Epidermal melanocyte (primary cell): ENCODE measurements at regions not wholly inside any gene's neighbourhood (a gene's known extent, or its start where the extent isn't known, plus 50 kb on each side); places are given as distances from the start of the nearest gene placed in this dataset.
"Not testable (repeated sequence)": the region's sequence is repeated elsewhere in the genome, so short reads cannot be mapped to it uniquely, and the experiment has no call there.

Source experiments
- DNase-seq: peaks from one replicate; pipeline ENCODE4 v3.0.0; 2011; ENCODE audit warnings: low spot score; ENCODE audit not compliant: insufficient read length

DNA sequence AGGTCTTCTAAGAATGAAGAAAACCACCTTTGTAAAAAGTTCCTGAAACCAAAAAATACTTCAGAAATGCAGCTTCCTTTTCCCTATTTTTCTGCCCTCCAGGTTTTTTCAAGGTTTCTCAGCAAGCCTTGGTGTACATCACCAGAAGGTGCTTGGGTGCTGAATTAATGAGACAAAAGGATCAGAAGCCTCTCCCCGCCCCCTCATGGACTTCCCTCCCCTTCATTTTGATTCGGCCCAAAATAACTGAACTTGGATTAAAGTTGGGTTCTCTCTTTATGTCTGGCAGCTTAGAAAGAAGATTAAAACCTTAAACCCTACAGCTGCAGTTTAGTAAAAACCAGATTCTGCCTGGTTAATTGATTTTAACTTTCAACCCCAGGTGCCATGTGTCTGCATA lies 121.7 kb upstream of the ERCC4 start:
- DNase-seq, result no peak

DNA sequence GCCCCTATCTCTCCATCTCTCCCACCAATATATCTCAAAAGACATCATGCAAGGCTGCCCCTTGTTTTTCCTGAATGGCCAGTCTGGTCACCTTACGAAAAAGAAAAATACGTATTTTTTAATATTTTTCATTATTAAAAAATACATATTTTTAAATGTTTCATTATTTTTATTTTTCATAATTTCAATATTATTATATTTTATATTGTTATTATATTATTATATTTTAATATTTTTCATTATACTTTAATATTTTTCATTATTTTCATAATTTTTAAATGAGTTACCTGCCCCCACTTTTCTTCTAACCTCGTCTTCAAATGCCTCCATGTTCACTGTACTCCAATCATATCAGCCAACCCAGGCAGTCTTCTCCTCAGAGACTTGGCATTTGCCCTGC lies 116.0 kb upstream of the ERCC4 start:
- DNase-seq, result no peak

DNA sequence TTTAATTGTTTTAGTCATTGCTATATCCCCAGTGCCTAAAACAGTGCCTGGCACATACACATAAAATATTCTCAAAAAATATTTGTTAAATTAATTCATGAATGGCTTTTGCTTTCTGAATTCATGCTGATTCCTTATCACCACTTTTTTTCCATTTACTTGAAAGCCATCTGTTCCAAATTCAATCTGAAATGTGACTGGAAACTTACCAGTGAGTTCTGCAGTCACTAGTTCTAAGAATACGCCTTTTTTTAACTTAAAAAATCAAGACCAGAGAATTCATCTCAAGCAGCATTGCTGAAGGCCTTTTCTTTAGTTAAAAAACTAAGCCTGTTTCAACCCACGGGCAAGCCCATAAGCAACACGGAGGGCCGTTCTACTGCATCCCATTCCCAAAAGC lies 114.0 kb upstream of the ERCC4 start:
- DNase-seq, result no peak

DNA sequence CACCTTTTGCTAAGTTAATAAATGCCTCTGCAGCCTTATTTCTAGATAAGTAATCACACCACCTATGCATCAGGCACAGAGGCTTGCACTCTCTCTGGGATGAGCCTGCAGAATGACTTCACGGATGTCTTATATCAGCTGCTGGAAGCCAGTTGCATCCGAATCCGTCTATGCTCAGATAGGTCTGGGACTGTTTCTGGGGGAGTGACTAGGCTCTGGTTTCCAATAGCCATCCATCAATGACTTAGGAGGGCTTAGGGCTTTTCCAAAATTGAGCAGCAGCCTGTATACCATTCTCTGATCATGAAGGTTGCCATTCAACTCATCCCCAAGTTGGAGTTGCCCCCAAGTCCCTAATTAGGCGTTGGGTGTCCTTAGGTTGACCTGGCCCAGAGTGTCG lies 113.3 kb upstream of the ERCC4 start:
- DNase-seq, result no peak

DNA sequence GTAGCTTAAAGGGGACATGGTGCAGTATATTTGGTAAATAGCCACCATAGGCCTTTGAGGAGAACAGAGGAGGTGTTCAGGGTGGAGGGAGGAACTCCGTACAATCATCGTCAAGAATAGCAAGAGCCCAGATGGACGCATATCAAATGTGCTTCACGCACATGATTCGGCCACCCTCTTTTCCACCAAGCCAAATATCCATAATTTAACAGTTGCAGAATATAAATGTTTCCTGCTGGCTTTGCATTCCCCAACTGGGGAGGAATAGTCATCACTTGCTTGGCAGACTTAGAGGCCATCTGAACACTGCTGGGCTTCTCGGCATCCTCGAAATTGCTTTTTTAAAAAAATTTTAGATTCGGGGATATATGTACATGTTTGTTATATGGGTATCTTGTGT lies 111.9 kb upstream of the ERCC4 start:
- no peak for DNase-seq

DNA sequence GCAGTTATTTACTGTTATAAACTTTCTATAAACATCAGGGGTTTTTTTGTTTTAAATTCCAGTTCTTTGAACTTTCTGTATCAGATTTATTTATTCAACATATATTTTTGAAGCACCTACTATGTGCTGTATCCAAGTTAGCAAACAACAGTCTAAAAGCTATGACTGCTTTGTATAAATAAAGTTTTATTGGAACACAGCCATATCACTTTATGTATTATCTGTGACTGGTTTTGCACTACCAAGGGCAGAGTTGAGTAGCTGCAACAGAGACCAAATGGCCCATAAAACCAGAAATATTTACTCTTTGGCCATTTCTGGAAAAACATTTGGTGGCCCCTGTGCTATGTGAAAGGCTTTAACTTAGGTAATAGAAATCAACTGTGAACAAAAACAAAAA lies 110.2 kb upstream of the ERCC4 start:
- DNase-seq, result no peak

DNA sequence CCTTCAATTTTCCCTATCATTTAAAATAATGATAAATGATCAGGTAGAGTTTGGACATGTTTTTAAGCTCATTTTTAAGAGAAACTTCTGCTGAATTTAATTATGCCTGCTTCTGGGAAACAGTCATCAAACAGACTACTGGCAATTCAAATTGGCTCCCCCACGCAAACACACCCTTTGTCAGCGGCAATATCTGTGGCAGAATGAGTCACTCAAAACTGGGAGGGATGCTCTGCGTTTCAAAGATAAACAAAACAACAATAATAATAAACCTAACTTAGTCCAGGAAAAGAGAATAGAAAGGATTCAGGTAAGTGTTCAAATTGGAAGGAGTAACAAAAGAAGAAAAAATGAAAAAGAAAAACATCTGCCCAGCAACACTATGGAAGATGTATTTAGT lies 108.1 kb upstream of the ERCC4 start:
- DNase-seq, result no peak

DNA sequence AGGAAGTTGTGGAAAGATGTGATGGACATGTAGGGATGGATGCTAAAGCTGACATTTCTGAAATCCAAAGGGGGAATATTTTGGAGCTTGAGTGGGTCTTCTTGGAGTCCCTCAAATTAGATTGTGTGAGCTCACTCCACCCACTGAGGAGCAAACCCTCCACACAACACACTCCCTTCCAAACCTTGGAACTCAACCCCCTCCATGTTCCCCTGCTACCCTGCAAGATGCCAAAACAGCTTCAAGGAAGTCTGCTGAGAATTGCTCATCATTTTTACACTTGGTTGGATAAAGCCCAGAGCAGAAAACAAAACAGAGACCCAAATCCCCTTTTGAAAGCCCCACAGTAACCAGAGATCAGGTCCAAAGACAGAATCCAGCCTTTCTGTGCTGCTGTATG lies 103.3 kb upstream of the ERCC4 start:
- DNase-seq, result no peak

DNA sequence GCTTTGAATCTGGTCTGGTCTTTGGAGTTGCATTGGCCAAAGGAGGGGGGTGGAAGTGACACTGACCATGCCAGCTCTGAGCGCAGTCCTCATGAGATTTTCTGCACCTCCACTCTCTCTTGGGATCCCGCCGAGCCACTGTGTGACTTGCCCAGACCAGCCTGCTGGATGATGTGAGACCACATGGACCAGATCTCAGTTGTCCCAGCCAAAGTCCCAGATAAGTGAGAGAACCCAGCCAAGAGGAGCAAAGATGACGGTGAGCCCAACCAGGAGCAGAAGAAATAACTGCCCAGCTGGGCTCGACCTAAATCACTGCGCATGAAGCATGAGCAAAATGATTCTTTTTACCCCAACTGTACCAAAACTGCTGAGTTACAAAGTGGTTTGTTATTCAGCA lies 96.5 kb upstream of the ERCC4 start:
- no peak for DNase-seq

DNA sequence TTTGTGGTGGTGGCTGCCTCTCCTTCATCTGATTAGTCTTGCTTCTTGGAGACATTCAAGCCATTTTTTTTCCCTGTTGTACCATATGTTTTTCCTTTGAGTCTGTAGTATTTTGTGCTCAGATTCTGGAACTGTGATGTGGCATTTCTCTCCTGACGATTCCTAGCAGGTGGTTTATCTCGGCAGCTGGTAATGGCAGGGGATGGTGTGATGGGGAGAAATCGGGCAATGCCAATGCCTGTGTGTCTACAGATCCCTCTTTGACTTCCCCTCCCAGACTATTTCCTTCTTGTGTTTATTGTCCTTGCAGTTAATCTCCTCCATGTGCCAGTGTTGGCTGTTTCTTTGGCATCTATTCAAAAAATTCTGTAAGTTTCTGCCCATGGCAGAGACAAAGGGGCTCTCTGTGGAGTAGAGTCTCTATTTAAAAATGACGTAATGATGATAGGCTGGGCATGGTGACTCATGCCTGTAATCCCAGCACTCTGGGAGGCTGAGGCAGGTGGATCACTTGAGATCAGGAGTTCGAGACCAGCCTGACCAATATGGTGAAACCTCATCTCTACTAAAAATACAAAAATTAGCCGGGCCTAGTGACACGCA lies 90.2 kb upstream of the ERCC4 start:
- DNase-seq, result no peak

DNA sequence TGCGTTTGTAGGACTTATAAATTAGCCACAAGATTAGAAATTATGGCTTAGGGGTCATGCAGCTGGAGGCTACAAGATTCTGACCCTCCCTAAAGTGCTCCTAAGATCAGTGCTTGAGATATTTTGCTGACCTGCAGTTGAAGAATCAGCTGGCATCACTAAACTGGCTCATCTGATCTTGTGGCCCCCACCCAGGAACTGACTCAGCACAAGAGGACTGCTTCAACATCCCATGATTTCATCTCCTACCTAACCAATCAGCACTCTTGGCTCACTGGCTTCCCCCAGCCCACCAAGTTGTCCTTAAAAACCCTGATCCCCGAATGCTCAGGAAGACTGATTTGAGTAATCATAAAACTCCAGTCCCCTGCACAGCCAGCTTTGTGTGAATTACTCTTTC lies 86.4 kb upstream of the ERCC4 start:
- DNase-seq, result no peak

DNA sequence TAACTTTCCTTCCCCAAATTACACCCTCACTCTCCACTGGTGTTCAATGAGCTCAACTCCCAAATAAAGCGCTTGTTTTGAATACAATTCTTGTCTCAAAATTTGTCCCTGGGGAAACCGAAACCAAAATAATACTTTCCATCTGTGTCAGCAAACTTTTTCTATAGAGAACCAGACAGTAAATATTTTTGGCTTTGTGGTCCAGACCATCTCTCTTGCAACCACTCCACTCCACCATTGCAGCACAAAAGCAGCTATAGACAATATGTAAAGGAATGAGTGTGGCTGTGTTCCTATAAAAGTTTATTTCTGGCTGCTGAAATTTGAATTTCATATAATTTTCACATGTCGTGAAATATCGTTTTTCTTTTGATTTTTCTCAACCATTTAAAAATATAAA lies 84.6 kb upstream of the ERCC4 start:
- DNase-seq, result no peak

DNA sequence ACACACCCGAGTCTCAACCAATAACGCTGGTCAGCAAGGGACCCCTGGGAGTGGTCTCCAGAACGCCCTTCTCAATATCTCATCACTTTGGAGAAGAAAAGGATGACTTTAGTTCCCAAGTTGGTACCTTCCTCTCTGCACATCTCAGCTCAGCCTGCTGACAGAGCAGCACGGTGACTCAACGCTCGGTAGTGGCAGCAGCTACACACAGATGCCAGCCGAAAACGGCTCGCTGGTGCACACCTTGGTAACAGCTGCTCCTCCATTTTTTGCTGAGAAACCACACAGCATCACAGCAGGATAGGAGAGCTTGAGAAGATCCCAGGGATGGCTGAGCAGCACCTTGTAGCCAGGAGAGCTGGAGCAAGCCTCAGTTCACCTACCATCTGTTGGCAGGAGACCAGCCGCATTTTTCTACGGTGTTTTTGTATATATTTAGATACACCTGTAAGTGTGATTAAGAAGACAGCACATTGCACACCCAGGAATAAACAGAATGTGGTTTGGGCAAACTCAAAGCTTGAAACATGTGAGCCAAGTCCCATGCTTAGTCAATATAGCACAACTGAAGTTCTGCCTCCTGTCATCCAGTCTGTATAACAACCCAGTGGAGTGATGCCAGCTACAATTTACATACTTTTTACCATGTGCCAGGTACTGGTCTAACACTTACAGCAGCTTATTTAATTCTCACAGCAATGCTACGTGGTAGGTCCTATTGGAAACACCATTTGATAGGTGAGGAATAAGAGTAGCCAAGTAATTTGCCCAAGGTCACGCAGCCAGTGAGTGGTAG lies 83.8 kb upstream of the ERCC4 start:
- no peak for DNase-seq

DNA sequence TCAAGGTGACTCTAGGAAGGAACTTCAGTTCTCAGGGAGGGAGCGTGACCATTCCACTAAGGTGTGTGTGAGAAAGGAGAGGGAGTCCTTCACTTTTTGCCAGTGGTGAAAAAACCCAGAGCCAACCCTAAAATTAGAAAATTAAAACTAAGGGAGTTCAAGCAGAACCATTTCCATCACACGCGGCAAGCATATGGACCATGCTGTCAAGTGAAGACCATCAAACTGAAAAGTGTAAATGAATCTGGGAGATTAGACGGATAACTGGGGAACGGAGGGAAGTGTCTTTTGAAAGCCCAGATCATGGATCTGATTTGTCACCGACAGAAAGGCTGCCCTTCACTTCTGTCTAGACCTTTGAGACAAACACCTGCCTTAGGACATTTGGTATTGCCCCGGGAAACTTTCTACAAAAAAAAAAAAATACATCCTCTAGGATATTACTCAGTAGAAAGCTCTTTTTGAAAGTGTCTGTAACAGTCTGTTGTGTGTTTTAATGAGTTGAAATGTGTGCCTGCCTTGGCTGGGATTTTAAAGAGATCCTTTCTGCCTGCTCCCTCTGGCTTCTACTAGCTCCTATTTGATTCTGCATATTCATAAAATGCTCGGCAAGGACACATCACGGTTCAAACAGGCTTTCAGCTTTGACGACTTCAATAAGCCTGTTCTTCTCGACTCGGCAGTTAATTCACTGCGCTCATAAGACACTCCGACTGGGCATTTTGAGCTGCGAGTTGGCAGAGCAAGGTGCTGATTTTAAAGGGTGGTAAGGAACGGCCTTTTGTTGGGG lies 81.4 kb upstream of the ERCC4 start:
- no peak for DNase-seq

DNA sequence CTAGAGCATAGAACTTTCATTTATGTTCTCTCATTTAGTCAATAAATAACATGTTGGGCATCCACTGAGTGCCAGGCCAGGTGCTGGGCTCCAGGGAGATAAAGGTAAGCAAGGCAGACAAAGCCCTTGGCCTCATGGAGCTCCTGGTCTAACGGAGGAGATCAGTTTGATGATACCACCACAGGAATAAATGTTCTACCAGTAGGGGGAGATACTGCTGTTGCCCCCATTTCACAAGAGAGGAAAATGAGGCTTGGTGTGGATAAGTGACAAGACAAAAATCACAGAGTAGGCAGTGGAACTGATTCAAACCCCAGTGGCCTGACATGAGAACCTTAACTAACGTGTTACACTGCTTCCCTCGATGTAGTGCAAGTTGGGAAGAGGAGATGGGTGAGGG lies 80.4 kb upstream of the ERCC4 start:
- DNase-seq, result no peak

DNA sequence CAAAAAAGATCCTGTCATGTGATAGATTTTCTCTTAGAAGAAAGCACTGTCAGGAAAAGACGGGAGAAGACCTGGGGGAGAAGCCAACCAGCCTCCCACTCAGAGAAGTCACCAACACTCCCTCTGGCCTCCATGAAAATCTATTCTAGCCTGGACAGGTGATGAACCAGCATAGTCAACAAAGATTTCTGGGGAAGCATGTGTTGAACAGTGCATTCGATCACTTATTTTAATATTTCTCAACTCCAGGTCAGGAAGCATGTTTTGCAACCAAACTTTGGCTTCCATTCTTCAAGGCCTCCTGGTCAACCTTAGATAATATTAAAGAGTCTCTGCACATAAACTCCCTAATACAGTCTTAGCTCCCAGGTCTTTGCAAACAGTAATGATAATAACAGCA lies 74.7 kb upstream of the ERCC4 start:
- no peak for DNase-seq

DNA sequence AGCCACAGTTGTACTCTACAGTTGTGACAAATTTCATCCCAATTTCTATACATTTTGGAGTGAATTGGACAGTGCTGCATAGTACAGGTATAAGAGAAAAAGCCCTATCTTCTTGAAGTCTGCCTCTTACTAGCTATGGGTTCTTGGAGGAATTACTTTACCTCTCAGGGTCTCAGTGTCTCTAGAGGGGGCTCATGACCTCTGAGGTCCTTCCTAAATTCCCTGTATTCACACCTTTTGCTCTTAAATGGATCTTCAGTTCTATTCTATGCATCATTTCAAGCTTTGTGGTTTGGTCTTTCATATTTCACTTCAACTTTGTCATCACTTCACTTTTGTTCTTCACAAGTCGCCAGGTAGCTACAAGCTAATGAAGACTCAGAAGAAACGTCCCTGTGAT lies 71.2 kb upstream of the ERCC4 start:
- DNase-seq, result no peak

DNA sequence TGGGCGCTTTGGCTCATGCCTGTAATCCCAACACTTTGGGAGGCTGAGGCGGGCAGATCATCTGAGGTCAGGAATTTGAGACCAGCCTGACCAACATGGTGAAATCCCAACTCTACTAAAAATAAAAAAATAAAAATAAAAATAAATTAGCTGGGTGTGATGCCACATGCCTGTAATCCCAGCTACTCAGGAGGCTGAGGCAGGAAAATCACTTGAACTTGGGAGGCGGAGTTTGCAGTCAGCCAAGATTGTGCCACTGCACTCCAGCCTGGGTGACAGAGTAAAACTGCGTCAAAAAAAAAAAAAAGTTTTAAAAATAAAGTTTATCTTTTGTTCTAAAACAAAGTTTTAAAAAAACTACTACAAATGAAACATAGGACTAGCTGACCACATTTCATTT lies 69.8 kb upstream of the ERCC4 start:
- DNase-seq, result not testable (repeated sequence)

DNA sequence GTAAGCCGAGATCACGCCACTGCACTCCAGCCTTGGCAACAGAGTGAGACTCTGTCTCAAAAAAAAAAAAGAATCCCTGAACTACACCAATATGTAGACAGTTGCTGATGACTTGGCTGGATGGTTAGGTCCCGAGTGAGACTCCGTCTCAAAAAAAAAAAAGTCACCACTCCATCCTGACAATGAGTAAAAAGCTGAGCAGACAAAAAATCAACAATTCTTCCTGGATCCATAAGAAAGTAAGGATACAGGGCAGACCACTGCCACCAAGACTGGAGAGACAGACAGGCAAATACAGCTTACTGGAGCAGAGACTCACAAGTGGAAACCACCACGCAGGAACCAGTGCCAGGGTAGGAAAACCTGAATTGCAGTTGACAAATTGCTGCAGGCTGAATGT lies 67.1 kb upstream of the ERCC4 start:
- DNase-seq, result no peak

DNA sequence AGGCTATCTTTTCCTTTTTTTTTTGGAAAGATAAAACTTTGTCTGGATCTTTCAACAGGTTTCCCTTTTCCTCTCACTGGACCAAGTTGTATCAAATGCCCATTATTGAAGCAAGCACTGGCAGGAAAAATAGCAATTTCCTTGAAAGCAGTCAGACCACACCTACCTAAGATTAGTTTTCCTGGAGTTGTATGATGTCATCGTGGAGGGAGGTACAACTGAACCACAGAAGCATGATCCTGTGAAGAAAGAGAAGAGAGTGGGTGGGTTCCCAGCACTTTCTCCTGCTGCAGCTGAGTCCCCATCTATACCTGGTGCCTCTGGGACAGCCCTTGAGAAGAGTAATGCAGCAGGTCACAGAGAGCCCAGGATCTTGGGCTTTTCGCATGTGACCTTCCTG lies 63.6 kb upstream of the ERCC4 start:
- DNase-seq, result no peak

DNA sequence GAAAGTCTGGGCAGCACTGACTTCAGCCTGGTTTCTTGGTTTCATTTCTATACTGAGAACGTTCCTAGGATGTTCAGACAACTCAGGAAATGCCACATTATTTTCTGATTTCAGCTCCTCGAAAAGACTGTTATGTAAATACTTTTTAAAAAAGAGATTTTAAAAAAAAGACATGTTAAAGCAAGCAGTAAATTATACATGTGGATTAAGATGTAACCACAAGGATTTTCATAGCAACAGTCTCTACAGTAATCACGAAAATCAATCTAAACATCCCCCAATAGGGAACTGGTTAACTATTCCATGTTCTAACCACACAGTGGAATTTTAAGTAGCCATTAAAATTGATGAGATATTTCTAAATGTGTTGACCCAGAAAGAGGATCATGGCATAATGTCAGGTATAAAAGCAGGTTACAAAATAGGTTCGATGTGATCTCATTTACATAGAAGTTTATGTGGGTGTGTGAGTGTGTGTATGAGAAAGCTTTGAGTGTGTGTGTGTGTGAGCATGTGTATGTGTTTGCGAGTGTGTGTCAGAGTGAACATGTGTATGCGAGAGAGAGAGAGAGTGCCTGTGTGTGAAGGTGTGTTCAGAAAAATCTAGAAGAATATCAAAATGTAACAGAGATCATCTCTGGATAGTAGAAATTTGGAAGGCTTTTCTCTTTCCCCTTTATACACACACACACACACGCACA lies 63.0 kb upstream of the ERCC4 start:
- no peak for DNase-seq
